Stomach (tissue), 8 donors: ENCODE measurements at regions not wholly inside any gene's neighbourhood (a gene's known extent, or its start where the extent isn't known, plus 50 kb on each side); places are given as distances from the start of the nearest gene placed in this dataset.
A peak's percentile ranks its signal among the peaks of the same experiment; 100 is the strongest.

Experiments used
- DNase-seq, 2 donors: peaks; one replicate each; pipeline versions ENCODE4 v3.0.0 to v3.0.0-alpha.2; 2013 to 2019
- H3K27ac ChIP-seq, 5 donors: fragments of 200-600 bp in 4 of 5; sonication (generic) in 4 of 5; one replicate each; pipeline ENCODE4 v1.5.1; 2013 to 2019; ENCODE audit warnings: mild to moderate bottlenecking in 1 of 5, moderate library complexity in 1 of 5
- H3K27me3 ChIP-seq, 3 donors: fragments of 200-600 bp; sonication (generic); one replicate each; pipeline ENCODE4 v1.5.1; 2017 to 2019; ENCODE audit warnings: mixed run types in 1 of 3
- H3K36me3 ChIP-seq, 4 donors: fragments of 200-600 bp; sonication (generic); 1 replicate in 3 of 4; 2 replicates in 1 of 4; pipeline ENCODE4 v1.5.1; 2016 to 2019
- H3K4me1 ChIP-seq, 4 donors: fragments of 200-600 bp; sonication (generic); one replicate each; pipeline ENCODE4 v1.5.1; 2016 to 2019
- H3K4me3 ChIP-seq, 4 donors: fragments of 200-600 bp; sonication (generic) in 3 of 4; one replicate each; pipeline ENCODE4 v1.5.1; 2016 to 2019; ENCODE audit warnings: mild to moderate bottlenecking in 1 of 4
- H3K9me3 ChIP-seq, 4 donors: fragments of 200-600 bp; sonication (generic); one replicate each; pipeline ENCODE4 v1.5.1; 2016 to 2019
- CTCF ChIP-seq, 7 experiments: fragments of 450-650 bp in 4 of 7; fragments of 200-600 bp in 3 of 7; sonication (generic) in 3 of 7; IDR thresholded peaks; one replicate each; pipeline ENCODE4 v1.5.1; 2016 to 2019; ENCODE audit warnings: antibody characterized with exemption in 7 of 7, control low read depth in 2 of 7, mild to moderate bottlenecking in 1 of 7
- EP300 ChIP-seq: sonication (generic); formaldehyde crosslinking; IDR thresholded peaks from one replicate; pipeline ENCODE4 v1.6.1; 2017; ENCODE audit warnings: antibody characterized with exemption
- POLR2A ChIP-seq, 4 donors: fragments of 450-650 bp; IDR thresholded peaks; one replicate each; pipeline ENCODE4 v1.6.1; 2016; ENCODE audit warnings: antibody characterized with exemption in 4 of 4, control low read depth in 2 of 4, mild to moderate bottlenecking in 1 of 4, moderate library complexity in 1 of 4
- POLR2AphosphoS5 ChIP-seq, 3 donors: sonication (generic); formaldehyde crosslinking; IDR thresholded peaks; one replicate each; pipeline ENCODE4 v1.6.1; 2016; ENCODE audit warnings: antibody characterized with exemption in 3 of 3
- WGBS, 5 donors: extraction: QIAGEN DNeasy Blood & Tissue Kit in 3 of 5; methylation state at CpG; one replicate each; pipeline versions ENCODE4 v1.1.5 to v1.1.7; 2013 to 2018; 5-methylcytosine and 5-hydroxymethylcytosine counted together
- intact Hi-C: fragments of 100-400 bp; cut with DNase I; formaldehyde crosslinking; loops from one replicate; pipeline ENCODE4 v1.15.1; 2023; ENCODE audit warnings: low total_unique reads
- donor health status: healthy with polysubstance abuse.
- donor health status: Bipolar disorder and iron deficiency.
- donor health status: healthy.

- TF ChIP-seq POLR2AphosphoS5 (IDR thresholded peaks at IDR 0.05), result no peak
- no peak for TF ChIP-seq CTCF (IDR thresholded peaks at IDR 0.05)
- no peak for TF ChIP-seq EP300
- TF ChIP-seq POLR2A (IDR thresholded peaks at IDR 0.05), result no peak
- WGBS, 5 donors, result 71 to 88% (median 87%) methylated on average over 2 of the region's 2 CpGs
- no peaks in the 10 kb centered on the region for H3K9me3 ChIP-seq
- no peak overlapping the region for H3K4me3 ChIP-seq
- no peak overlapping the region for H3K27ac ChIP-seq
- no peak for DNase-seq
- peaks cover 0 to 32% (median 14%) of the 10 kb centered on the region in 4 donors for H3K4me1 ChIP-seq
- H3K27me3 ChIP-seq, result no peaks in the 10 kb centered on the region
- intact Hi-C loops, result no loop called here
- no peaks in the 10 kb centered on the region for H3K36me3 ChIP-seq
Measured at GRCh38 chr5:143892908-143893307, 80.9 kb downstream of the HMHB1 start.

- TF ChIP-seq EP300 (no peak), POLR2AphosphoS5 (IDR thresholded peaks at IDR 0.05) (no peak), CTCF (IDR thresholded peaks at IDR 0.05) (no peak), POLR2A (IDR thresholded peaks at IDR 0.05) (no peak)
- no peaks in the 10 kb centered on the region for H3K9me3 ChIP-seq
- no peak overlapping the region for H3K27ac ChIP-seq
- intact Hi-C loops, result no loop called here
- WGBS, 5 donors, result 82 to 90% (median 86%) methylated on average over 2 of the region's 2 CpGs
- no peak for DNase-seq
- no peaks in the 10 kb centered on the region for H3K27me3 ChIP-seq
- H3K4me1 ChIP-seq, result peaks cover 0 to 25% (median 10%) of the 10 kb centered on the region in 4 donors
- H3K4me3 ChIP-seq, result no peak overlapping the region
- no peaks in the 10 kb centered on the region for H3K36me3 ChIP-seq
Measured at GRCh38 chr5:143893638-143894037, 81.7 kb downstream of the HMHB1 start.

- H3K27me3 ChIP-seq, result no peaks in the 10 kb centered on the region
- 89 to 95% (median 92%) methylated on average over 2 of the region's 2 CpGs for WGBS, 5 donors
- H3K4me1 ChIP-seq, result peaks cover 0 to 9% (median 0%) of the 10 kb centered on the region in 4 donors
- intact Hi-C loops, result no loop called here
- H3K4me3 ChIP-seq, result no peak overlapping the region
- no peak for DNase-seq
- H3K27ac ChIP-seq, result no peak overlapping the region
- no peaks in the 10 kb centered on the region for H3K36me3 ChIP-seq
- H3K9me3 ChIP-seq, result no peaks in the 10 kb centered on the region
- TF ChIP-seq POLR2A (IDR thresholded peaks at IDR 0.05) (no peak), EP300 (no peak), CTCF (IDR thresholded peaks at IDR 0.05) (no peak), POLR2AphosphoS5 (IDR thresholded peaks at IDR 0.05) (no peak)
Measured at GRCh38 chr5:143896516-143896915, 84.6 kb downstream of the HMHB1 start.

- intact Hi-C loops, result no loop called here
- peaks cover 0 to 9% (median 0%) of the 10 kb centered on the region in 4 donors for H3K4me1 ChIP-seq
- TF ChIP-seq POLR2A (IDR thresholded peaks at IDR 0.05) (no peak), POLR2AphosphoS5 (IDR thresholded peaks at IDR 0.05) (no peak), CTCF (IDR thresholded peaks at IDR 0.05) (no peak), EP300 (no peak)
Measured at GRCh38 chr5:143896966-143897365, 85.0 kb downstream of the HMHB1 start.

More at GRCh38 chr5:143896966-143897365, 85.0 kb downstream of the HMHB1 start:
- Histone ChIP-seq H3K4me3 (no peak overlapping the region), H3K36me3 (no peaks in the 10 kb centered on the region), H3K27ac (no peak overlapping the region), H3K9me3 (no peaks in the 10 kb centered on the region), H3K27me3 (no peaks in the 10 kb centered on the region)
- DNase-seq, result peak in 1 of 2 donors; percentile 28
